ENCODE measurements at regions not wholly inside any gene's neighbourhood (a gene's known extent, or its start where the extent isn't known, plus 50 kb on each side); places are given as distances from the start of the nearest gene placed in this dataset.
"Not testable (repeated sequence)": the region's sequence is repeated elsewhere in the genome, so short reads cannot be mapped to it uniquely, and the experiment has no call there.

DNA sequence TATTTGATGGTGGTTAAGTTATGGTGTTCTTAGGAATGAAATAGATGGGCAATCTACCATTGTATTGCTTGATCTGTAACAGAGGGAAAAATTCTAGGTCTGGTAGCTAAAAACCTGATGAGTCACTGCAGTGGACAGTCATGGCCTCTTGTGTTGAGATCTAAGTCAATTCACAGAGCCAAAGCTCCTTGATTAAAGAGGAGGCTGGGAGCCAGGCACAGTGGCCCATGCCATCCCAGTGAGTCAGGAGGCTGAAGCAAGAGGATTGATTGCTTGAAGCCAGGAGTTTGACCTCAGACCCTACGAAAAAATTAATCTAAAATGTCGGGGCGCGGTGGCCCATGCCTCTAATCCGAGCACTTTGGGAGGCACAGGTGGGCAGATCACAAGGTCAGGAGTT is 67.1 kb upstream of the KPNA3 start:
- FAIRE-seq: no peak

GRCh38 chr13:49858178-49858856 is 65.8 kb upstream of the KPNA3 start:
- no peak for FAIRE-seq

DNA sequence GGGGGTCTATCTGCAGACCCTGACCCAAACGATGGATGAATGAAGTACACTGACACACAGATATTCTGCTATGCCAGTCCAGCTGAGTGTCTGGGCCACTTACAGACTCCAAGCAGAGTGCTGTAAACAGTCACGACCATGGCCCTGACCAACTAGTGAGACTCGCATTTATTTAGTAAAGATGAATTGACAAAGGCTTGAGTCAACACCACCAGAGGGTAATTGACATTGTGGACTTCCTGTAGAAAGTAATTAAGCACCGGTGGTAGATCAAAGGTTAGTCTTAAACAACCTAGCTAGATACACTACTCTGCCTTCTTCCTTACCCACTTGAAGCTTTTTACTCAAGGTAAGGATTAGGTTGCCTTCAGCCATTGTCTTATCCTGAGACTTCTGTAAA is 63.4 kb upstream of the KPNA3 start:
- FAIRE-seq: no peak

DNA sequence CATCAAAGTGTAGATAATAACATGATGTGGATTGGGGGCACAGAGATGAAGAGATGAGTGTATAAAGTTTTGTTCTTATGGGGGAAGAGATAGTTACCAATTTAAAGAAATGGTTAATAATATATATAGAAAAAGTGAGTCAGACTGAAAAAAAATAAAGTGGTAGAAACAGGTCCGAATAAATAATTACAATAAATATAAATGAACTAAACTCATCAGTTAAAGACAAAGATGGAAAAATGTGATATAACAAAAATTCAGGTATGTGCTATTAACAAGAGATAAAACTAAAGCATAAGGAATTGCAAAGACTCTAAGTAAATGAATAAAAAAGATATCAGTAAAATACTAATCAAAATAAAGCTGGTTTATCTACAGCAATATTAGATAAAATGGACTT is 61.1 kb upstream of the KPNA3 start:
- peak; percentile 14 for FAIRE-seq

DNA sequence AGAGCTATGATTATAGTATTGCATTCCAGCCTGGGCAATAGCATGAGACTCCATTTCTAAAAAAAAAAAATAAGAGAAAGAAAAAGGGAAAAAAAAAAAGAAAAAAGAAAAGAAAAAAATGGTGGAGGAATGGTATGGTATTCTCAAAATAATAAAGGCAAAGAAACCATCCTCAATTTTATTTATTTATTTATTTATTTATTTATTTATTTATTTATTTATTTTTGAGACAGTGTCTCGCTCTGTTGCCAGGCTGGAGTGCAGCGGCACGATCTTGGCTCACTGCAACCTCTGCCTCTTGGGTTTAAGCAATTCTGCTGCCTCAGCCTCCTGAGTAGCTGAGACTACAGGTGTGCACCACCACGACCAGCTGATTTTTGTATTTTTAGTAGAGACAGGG is 60.0 kb upstream of the KPNA3 start:
- not testable (repeated sequence) for FAIRE-seq

GRCh38 chr13:49844181-49844580 is 51.7 kb upstream of the KPNA3 start:
- FAIRE-seq: no peak
